GM18520 (cell line): ENCODE measurements at regions not wholly inside any gene's neighbourhood (a gene's known extent, or its start where the extent isn't known, plus 50 kb on each side); places are given as distances from the start of the nearest gene placed in this dataset.

Experiments
- ATAC-seq: cut with Tn5 transposase; IDR thresholded peaks from one replicate; pipeline ENCODE4 v1.9.1; 2021; ENCODE audit not compliant: unreplicated experiment

- ATAC-seq, result no peak
Measured at GRCh38 chr10:131698986-131699385, 201.8 kb upstream of the PPP2R2D start.

GRCh38 chr10:131700032-131700431 is 200.8 kb upstream of the PPP2R2D start:
- ATAC-seq, result no peak

GRCh38 chr10:131700506-131700905 is 200.3 kb upstream of the PPP2R2D start:
- no peak for ATAC-seq

- ATAC-seq, result no peak
Measured at GRCh38 chr10:131701131-131701947, 199.5 kb upstream of the PPP2R2D start.

GRCh38 chr10:131702531-131703356 is 198.1 kb upstream of the PPP2R2D start:
- ATAC-seq, result no peak

- ATAC-seq, result no peak
Measured at GRCh38 chr10:131703541-131703940, 197.3 kb upstream of the PPP2R2D start.

GRCh38 chr10:131703941-131704340 is 196.9 kb upstream of the PPP2R2D start:
- no peak for ATAC-seq

- ATAC-seq, result no peak
Measured at GRCh38 chr10:131706476-131706875, 194.3 kb upstream of the PPP2R2D start.

- ATAC-seq, result no peak
Measured at GRCh38 chr10:131706952-131707351, 193.9 kb upstream of the PPP2R2D start.

- no peak for ATAC-seq
Measured at GRCh38 chr10:131708225-131708880, 192.5 kb upstream of the PPP2R2D start.

GRCh38 chr10:131710142-131710861 is 190.5 kb upstream of the PPP2R2D start:
- no peak for ATAC-seq

- ATAC-seq, result no peak
Measured at GRCh38 chr10:131722121-131722520, 178.7 kb upstream of the PPP2R2D start.

GRCh38 chr10:131722525-131723264 is 178.1 kb upstream of the PPP2R2D start:
- ATAC-seq, result no peak

GRCh38 chr10:131723297-131724168 is 177.3 kb upstream of the PPP2R2D start:
- ATAC-seq, result no peak

- no peak for ATAC-seq
Measured at GRCh38 chr10:131724169-131724545, 176.7 kb upstream of the PPP2R2D start.

GRCh38 chr10:131724891-131725580 is 175.8 kb upstream of the PPP2R2D start:
- ATAC-seq, result no peak

GRCh38 chr10:131725581-131726069 is 175.2 kb upstream of the PPP2R2D start:
- no peak for ATAC-seq

- ATAC-seq, result no peak
Measured at GRCh38 chr10:131726076-131726880, 174.5 kb upstream of the PPP2R2D start.
